Endothelial cell of umbilical vein (primary cell): ENCODE measurements at regions not wholly inside any gene's neighbourhood (a gene's known extent, or its start where the extent isn't known, plus 50 kb on each side); places are given as distances from the start of the nearest gene placed in this dataset.

Experiments
- BruUV-seq: library from RNA; stranded (reverse); fragments of 400-500 nt; replicated peaks from 2 replicates; lab custom pipeline; 2021; lab: Mats Ljungman, UMichigan
- CTCF ChIA-PET: fragments of 300-600, 350-600 bp; sonication (Branson Sonifier 250); formaldehyde crosslinking; loops from one replicate; lab custom pipeline; 2021; ENCODE audit warnings: antibody characterized with exemption, inconsistent platforms; lab: Charles Lee
- POLR2A ChIA-PET: fragments of 300-600, 350-600 bp; sonication (Branson Sonifier 250); formaldehyde crosslinking; loops from one replicate; lab custom pipeline; 2021; ENCODE audit warnings: antibody characterized with exemption, inconsistent platforms; lab: Charles Lee
- DNase-seq: peaks from one replicate; pipeline ENCODE4 v3.0.0-alpha.2; 2011; ENCODE audit warnings: low read depth, low spot score
- FAIRE-seq: peaks from 2 replicates; lab custom pipeline; 2011; peaks lifted over from hg19 to GRCh38; lab: Jason Lieb, UNC
- H2AFZ ChIP-seq: 2 replicates; pipeline ENCODE4 v1.6.0; 2012; ENCODE audit warnings: low read depth, low read length, control low read depth, inconsistent platforms
- H3K27ac ChIP-seq: 2 replicates; pipeline ENCODE4 v1.5.1; 2011; ENCODE audit warnings: low read depth, mild to moderate bottlenecking, control low read depth, low read length, moderate library complexity; ENCODE audit not compliant: insufficient read depth
- H3K27me3 ChIP-seq, 2 experiments: 2 replicates each; pipeline versions ENCODE4 v1.6.0 to v1.6.1; 2011; ENCODE audit warnings: low read length in 2 of 2, mixed read lengths in 1 of 2; ENCODE audit not compliant: control insufficient read depth in 2 of 2, insufficient read depth in 2 of 2
- H3K36me3 ChIP-seq, 2 experiments: 2 replicates in 1 of 2; 3 replicates in 1 of 2; pipeline ENCODE4 v1.5.1; 2011; ENCODE audit warnings: low read length in 2 of 2, mild to moderate bottlenecking in 1 of 2, moderate library complexity in 1 of 2; ENCODE audit not compliant: control insufficient read depth in 2 of 2, insufficient read depth in 2 of 2; ENCODE audit errors: extremely low read depth in 1 of 2
- H3K4me1 ChIP-seq: 3 replicates; pipeline ENCODE4 v1.5.1; 2011; ENCODE audit warnings: mild to moderate bottlenecking, low read length; ENCODE audit not compliant: control insufficient read depth, insufficient read depth; ENCODE audit errors: extremely low read depth
- H3K4me2 ChIP-seq: 2 replicates; pipeline ENCODE4 v1.6.1; 2011; ENCODE audit warnings: low read length, control low read depth, mixed read lengths; ENCODE audit not compliant: insufficient read depth
- H3K4me3 ChIP-seq, 3 experiments: fragments of 200-600 bp in 1 of 3; sonication (generic), shearing (Covaris generic) in 1 of 3; replicated peaks in 1 of 3; 2 replicates each; pipeline ENCODE4 v1.5.1; 2011 to 2016; ENCODE audit warnings: control low read depth in 3 of 3, low read length in 3 of 3, mild to moderate bottlenecking in 2 of 3, inconsistent platforms in 1 of 3, low read depth in 1 of 3, moderate library complexity in 1 of 3; ENCODE audit not compliant: insufficient read depth in 1 of 3
- H3K79me2 ChIP-seq: 2 replicates; pipeline ENCODE4 v1.6.0; 2012; ENCODE audit warnings: low read length, inconsistent platforms; ENCODE audit not compliant: control insufficient read depth, insufficient read depth
- H3K9ac ChIP-seq: replicated peaks from 2 replicates; pipeline ENCODE3; 2011; ENCODE audit warnings: low read length, control low read depth; ENCODE audit not compliant: insufficient read depth; ENCODE audit errors: extremely low read depth
- H3K9me1 ChIP-seq: replicated peaks from 3 replicates; pipeline ENCODE4 v1.6.0; 2011; ENCODE audit warnings: mild to moderate bottlenecking, low read length; ENCODE audit not compliant: control insufficient read depth, insufficient read depth; ENCODE audit errors: extremely low read depth
- H3K9me3 ChIP-seq: replicated peaks from 2 replicates; pipeline ENCODE4 v1.5.1; 2012; ENCODE audit warnings: low read length, inconsistent platforms; ENCODE audit not compliant: control insufficient read depth, insufficient read depth
- H4K20me1 ChIP-seq: replicated peaks from 2 replicates; pipeline ENCODE3; 2011; ENCODE audit warnings: mild to moderate bottlenecking, low read length; ENCODE audit not compliant: control insufficient read depth, insufficient read depth; ENCODE audit errors: extremely low read depth
- CTCF ChIP-seq, 2 donors: IDR thresholded peaks; 1 replicate in 1 of 2; 2 replicates in 1 of 2; pipeline ENCODE4 v1.5.1; 2011; ENCODE audit warnings: low read length in 2 of 2, mild to moderate bottlenecking in 2 of 2, moderate library complexity in 2 of 2, control low read depth in 1 of 2, inconsistent platforms in 1 of 2, low read depth in 1 of 2; ENCODE audit not compliant: insufficient read depth in 1 of 2; ENCODE audit errors: extremely low read depth in 1 of 2
- EZH2 ChIP-seq: IDR thresholded peaks from 2 replicates; pipeline ENCODE4 v1.6.1; 2012; ENCODE audit warnings: borderline replicate concordance, low read depth, mild to moderate bottlenecking, moderate library complexity, low read length, inconsistent platforms; ENCODE audit not compliant: severe bottlenecking
- FOS ChIP-seq: IDR thresholded peaks from 2 replicates; pipeline ENCODE4 v1.6.1; 2011; ENCODE audit warnings: mild to moderate bottlenecking, low read length, moderate library complexity, borderline replicate concordance; ENCODE audit not compliant: insufficient read depth
- GATA2 ChIP-seq: IDR thresholded peaks from 2 replicates; pipeline ENCODE4 v1.7.0; 2011; ENCODE audit warnings: low read depth, mild to moderate bottlenecking, moderate library complexity, mixed read lengths, low read length; ENCODE audit not compliant: insufficient read length, insufficient read depth
- JUN ChIP-seq: IDR thresholded peaks from 2 replicates; pipeline ENCODE4 v1.6.1; 2011; ENCODE audit warnings: borderline replicate concordance, low read depth; ENCODE audit not compliant: insufficient read length, insufficient read depth
- MAX ChIP-seq: IDR thresholded peaks from 2 replicates; pipeline ENCODE4 v1.6.1; 2011; ENCODE audit not compliant: insufficient read depth, insufficient read length
- MYC ChIP-seq: IDR thresholded peaks from one replicate; pipeline ENCODE4 v1.6.1; 2011; ENCODE audit warnings: mild to moderate bottlenecking, low read depth, low read length
- POLR2A ChIP-seq: IDR thresholded peaks from 2 replicates; pipeline ENCODE4 v1.6.1; 2012; ENCODE audit warnings: low read depth, mild to moderate bottlenecking, control low read depth, low read length
- POLR2AphosphoS5 ChIP-seq: IDR thresholded peaks from 2 replicates; pipeline ENCODE4 v1.6.1; 2012; ENCODE audit warnings: low read depth, mild to moderate bottlenecking, control low read depth, low read length, moderate library complexity; ENCODE audit not compliant: insufficient read depth
- dilution Hi-C: fragments of 300-500 bp; cut with MboI; formaldehyde crosslinking; loops from one replicate; pipeline ENCODE4 v1.15.0; 2019; ENCODE audit warnings: low sequenced_read_pairs; ENCODE audit not compliant: extremely low pct_ligation_motif_present
- intact Hi-C: fragments of 100-400 bp; cut with micrococcal nuclease; formaldehyde crosslinking; loops from one replicate; pipeline ENCODE4 v1.10.0; 2022

GRCh38 chr4:56245547-56246232, 141.6 kb downstream of the AASDH start:
- Histone ChIP-seq H3K9me3 (no peaks in the 10 kb centered on the region), H3K36me3 (no peaks in the 10 kb centered on the region), H4K20me1 (no peaks in the 10 kb centered on the region), H2AFZ (no peak overlapping the region), H3K79me2 (no peaks in the 10 kb centered on the region), H3K27ac (no peak overlapping the region), H3K9me1 (no peaks in the 10 kb centered on the region), H3K4me3 (no peak overlapping the region), H3K4me2 (no peak overlapping the region), H3K9ac (no peak overlapping the region), H3K27me3 (no peaks in the 10 kb centered on the region), H3K4me1 (no peaks in the 10 kb centered on the region)
- POLR2A ChIA-PET: no interaction called here
- FAIRE-seq (no peak), DNase-seq (no peak)
- CTCF ChIA-PET: interaction anchor here (1.5 kb wide), 1 partner anchor 16 kb away, joined by 4 read pairs; no protein-coding TSS in a partner anchor
- no TSS peak for BruUV-seq
- dilution Hi-C loops (no loop called here), intact Hi-C loops (no loop called here)
- no peak for TF ChIP-seq FOS
- no peak for TF ChIP-seq CTCF (IDR thresholded peaks at IDR 0.05; ENCODE audit: extremely low read depth in 1 of 2, insufficient read depth in 1 of 2, low read depth in 1 of 2, low read length in 2 of 2)
- no peak for TF ChIP-seq EZH2
- TF ChIP-seq POLR2A: no peak
- TF ChIP-seq GATA2: no peak
- TF ChIP-seq JUN: no peak
- TF ChIP-seq MYC: no peak
- no peak for TF ChIP-seq MAX
- TF ChIP-seq POLR2AphosphoS5: no peak
